Choroid plexus epithelial cell (primary cell): ENCODE measurements at regions not wholly inside any gene's neighbourhood (a gene's known extent, or its start where the extent isn't known, plus 50 kb on each side); places are given as distances from the start of the nearest gene placed in this dataset.

Experiments used
- DNase-seq: peaks from one replicate; pipeline ENCODE4 v3.0.0-alpha.2; 2010; ENCODE audit warnings: low read depth
- H3K4me3 ChIP-seq: 2 replicates; pipeline ENCODE4 v1.5.1; 2011; ENCODE audit warnings: low read depth, mild to moderate bottlenecking, control low read depth, low read length, moderate library complexity
- CTCF ChIP-seq: conservative IDR thresholded peaks from 2 replicates; pipeline ENCODE4 v1.5.1; 2011; ENCODE audit warnings: low read depth, mild to moderate bottlenecking, control low read depth, inconsistent platforms, low read length, moderate library complexity

- H3K4me3 ChIP-seq = no peak overlapping the region
- no peak for TF ChIP-seq CTCF
- DNase-seq = no peak
Measured at GRCh38 chr22:33109514-33110430, 51.6 kb upstream of the SYN3 start.

GRCh38 chr22:33108037-33108436 is 49.9 kb upstream of the SYN3 start:
- DNase-seq = no peak
- no peak overlapping the region for H3K4me3 ChIP-seq
- no peak for TF ChIP-seq CTCF
